Ammon's horn (tissue), 1 donor: ENCODE measurements at regions not wholly inside any gene's neighbourhood (a gene's known extent, or its start where the extent isn't known, plus 50 kb on each side); places are given as distances from the start of the nearest gene placed in this dataset.
"Not testable (repeated sequence)": the region's sequence is repeated elsewhere in the genome, so short reads cannot be mapped to it uniquely, and the experiment has no call there.

Experiments
- DNase-seq: peaks from one replicate; pipeline ENCODE4 v3.0.0-alpha.2; 2016; ENCODE audit warnings: low spot score

GRCh38 chr7:22066522-22066921 is 120.8 kb upstream of the CDCA7L start:
- DNase-seq = no peak

- DNase-seq = no peak
Measured at GRCh38 chr7:22064816-22065215, 119.1 kb upstream of the CDCA7L start.

- no peak for DNase-seq
Measured at GRCh38 chr7:22061775-22062174, 116.1 kb upstream of the CDCA7L start.

- DNase-seq = no peak
Measured at GRCh38 chr7:22060863-22061262, 115.2 kb upstream of the CDCA7L start.

- no peak for DNase-seq
Measured at GRCh38 chr7:22060197-22060596, 114.5 kb upstream of the CDCA7L start.

GRCh38 chr7:22055226-22055625 is 109.5 kb upstream of the CDCA7L start:
- no peak for DNase-seq

- DNase-seq = no peak
Measured at GRCh38 chr7:22052674-22053365, 107.1 kb upstream of the CDCA7L start.

GRCh38 chr7:22051886-22052673 is 106.4 kb upstream of the CDCA7L start:
- DNase-seq = peak; percentile 55

GRCh38 chr7:22049766-22050500 is 104.2 kb upstream of the CDCA7L start:
- peak; percentile 13 for DNase-seq

GRCh38 chr7:22043367-22043766 is 97.7 kb upstream of the CDCA7L start:
- DNase-seq = no peak

- DNase-seq = no peak
Measured at GRCh38 chr7:22040923-22041595, 95.4 kb upstream of the CDCA7L start.

GRCh38 chr7:22039670-22040069 is 94.0 kb upstream of the CDCA7L start:
- no peak for DNase-seq

- DNase-seq = not testable (repeated sequence)
Measured at GRCh38 chr7:22032356-22032755, 86.7 kb upstream of the CDCA7L start.

- DNase-seq = not testable (repeated sequence)
Measured at GRCh38 chr7:22028656-22029055, 83.0 kb upstream of the CDCA7L start.

- no peak for DNase-seq
Measured at GRCh38 chr7:22027475-22027874, 81.8 kb upstream of the CDCA7L start.

GRCh38 chr7:22025983-22026382 is 80.3 kb upstream of the CDCA7L start:
- no peak for DNase-seq

GRCh38 chr7:22025075-22025474 is 79.4 kb upstream of the CDCA7L start:
- DNase-seq = no peak

GRCh38 chr7:22019931-22020330 is 74.2 kb upstream of the CDCA7L start:
- DNase-seq = no peak

- DNase-seq = no peak
Measured at GRCh38 chr7:22016507-22016906, 70.8 kb upstream of the CDCA7L start.

- DNase-seq = no peak
Measured at GRCh38 chr7:22013711-22014110, 68.0 kb upstream of the CDCA7L start.

- DNase-seq = no peak
Measured at GRCh38 chr7:22008683-22009082, 63.0 kb upstream of the CDCA7L start.

GRCh38 chr7:22008087-22008486 is 62.4 kb upstream of the CDCA7L start:
- no peak for DNase-seq
